BLaER1 treated with 17β-estradiol and CSF1 and Interleukin-3, amounts not matched to agents 10 nM and 100 nM (cell line): ENCODE measurements at regions not wholly inside any gene's neighbourhood (a gene's known extent, or its start where the extent isn't known, plus 50 kb on each side); places are given as distances from the start of the nearest gene placed in this dataset.

Experiments
- H3K27ac ChIP-seq, 11 experiments: shearing (Covaris generic); formaldehyde crosslinking; 2 replicates each; pipeline ENCODE4 v1.8.1; 2022
- H3K27me3 ChIP-seq, 11 experiments: shearing (Covaris generic); formaldehyde crosslinking; 2 replicates each; pipeline ENCODE4 v1.8.1; 2022
- H3K36me3 ChIP-seq, 11 experiments: shearing (Covaris generic); formaldehyde crosslinking; 2 replicates each; pipeline ENCODE4 v1.8.1; 2022
- H3K4me1 ChIP-seq, 10 experiments: shearing (Covaris generic); formaldehyde crosslinking; 2 replicates each; pipeline ENCODE4 v1.8.1; 2022
- H3K4me2 ChIP-seq, 11 experiments: shearing (Covaris generic); formaldehyde crosslinking; 2 replicates each; pipeline ENCODE4 v1.8.1; 2022
- H3K4me3 ChIP-seq, 10 experiments: shearing (Covaris generic); formaldehyde crosslinking; 2 replicates each; pipeline ENCODE4 v1.8.1; 2022
- H3K9ac ChIP-seq, 11 experiments: shearing (Covaris generic); formaldehyde crosslinking; 2 replicates each; pipeline ENCODE4 v1.8.1; 2022
- H3K9me3 ChIP-seq, 11 experiments: shearing (Covaris generic); formaldehyde crosslinking; replicated peaks in 1 of 11; 2 replicates each; pipeline ENCODE4 v1.8.1; 2022
- H4K20me1 ChIP-seq, 11 experiments: shearing (Covaris generic); formaldehyde crosslinking; 2 replicates each; pipeline ENCODE4 v1.8.1; 2022
- Cebpa-rat ChIP-seq, 11 experiments: shearing (Covaris generic); IDR thresholded peaks; 2 replicates each; pipeline ENCODE4 v1.8.1; 2022

- Histone ChIP-seq H3K4me3 (no peak overlapping the region), H3K9ac (no peak overlapping the region), H3K36me3 (no peaks in the 10 kb centered on the region), H3K27me3 (no peaks in the 10 kb centered on the region), H3K9me3 (peaks cover 0 to 6% (median 0%) of the 10 kb centered on the region in 11 experiments; a peak in 2 of 22 replicates), H4K20me1 (no peaks in the 10 kb centered on the region), H3K4me1 (peaks cover 0 to 10% (median 0%) of the 10 kb centered on the region in 10 experiments; a peak in 2 of 20 replicates), H3K4me2 (peak overlapping the region in 1 of 11 experiments; percentile 11; a peak in 1 of 22 replicates), H3K27ac (no peak overlapping the region)
- no peak for TF ChIP-seq Cebpa-rat (IDR thresholded peaks at IDR 0.05)
These were observed 278.1 kb upstream of the CHRNA7 start for GRCh38 chr15:31752065-31752762.

GRCh38 chr15:31752905-31753304, 277.4 kb upstream of the CHRNA7 start:
- Histone ChIP-seq H3K9ac (no peak overlapping the region), H3K4me3 (no peak overlapping the region), H3K27ac (no peak overlapping the region), H3K4me2 (no peak overlapping the region), H3K4me1 (peaks cover 3 to 15% (median 6%) of the 10 kb centered on the region in 10 experiments; a peak in 19 of 20 replicates), H4K20me1 (no peaks in the 10 kb centered on the region), H3K9me3 (peaks cover 0 to 6% (median 0%) of the 10 kb centered on the region in 11 experiments; a peak in 2 of 22 replicates), H3K27me3 (no peaks in the 10 kb centered on the region), H3K36me3 (no peaks in the 10 kb centered on the region)
- no peak for TF ChIP-seq Cebpa-rat (IDR thresholded peaks at IDR 0.05)

DNA sequence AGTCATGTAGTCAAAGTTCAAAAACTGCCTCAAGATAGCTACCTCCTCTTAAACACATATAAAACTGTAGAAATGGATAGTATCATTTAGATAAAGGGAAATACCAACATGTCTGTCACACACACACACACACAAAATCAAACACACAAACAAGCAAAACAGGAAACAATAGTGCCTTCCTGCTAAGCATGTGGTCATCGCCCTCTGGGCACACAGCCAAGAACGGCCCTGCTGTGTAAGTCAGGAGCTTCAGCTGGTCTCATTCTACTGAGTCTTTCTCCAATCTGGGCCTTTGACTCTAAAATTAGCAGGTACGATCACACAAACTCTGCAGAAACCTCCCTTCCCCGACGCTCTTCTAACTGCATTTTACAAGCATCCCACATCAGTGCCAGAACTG, 272.2 kb upstream of the CHRNA7 start:
- Histone ChIP-seq H3K36me3 (no peaks in the 10 kb centered on the region), H4K20me1 (no peaks in the 10 kb centered on the region), H3K4me2 (peak overlapping the region; percentile 41 to 84 (median 63)), H3K4me1 (peaks cover 14 to 20% (median 18%) of the 10 kb centered on the region in 10 experiments), H3K4me3 (no peak overlapping the region), H3K9me3 (peaks cover 0 to 6% (median 0%) of the 10 kb centered on the region in 11 experiments; a peak in 1 of 22 replicates), H3K27me3 (no peaks in the 10 kb centered on the region), H3K9ac (no peak overlapping the region), H3K27ac (peak overlapping the region in 2 of 11 experiments; percentile 4 to 10; a peak in 3 of 22 replicates)
- no peak for TF ChIP-seq Cebpa-rat (IDR thresholded peaks at IDR 0.05)

GRCh38 chr15:31768055-31768454, 262.3 kb upstream of the CHRNA7 start:
- no peak for TF ChIP-seq Cebpa-rat (IDR thresholded peaks at IDR 0.05)
- Histone ChIP-seq H3K27me3 (no peaks in the 10 kb centered on the region), H3K27ac (no peak overlapping the region), H3K36me3 (no peaks in the 10 kb centered on the region), H3K4me2 (no peak overlapping the region), H4K20me1 (no peaks in the 10 kb centered on the region), H3K4me3 (no peak overlapping the region), H3K9me3 (no peaks in the 10 kb centered on the region), H3K9ac (no peak overlapping the region), H3K4me1 (no peaks in the 10 kb centered on the region)

- H4K20me1 ChIP-seq = no peaks in the 10 kb centered on the region
- no peak overlapping the region for H3K27ac ChIP-seq
- no peaks in the 10 kb centered on the region for H3K36me3 ChIP-seq
- H3K4me1 ChIP-seq = no peaks in the 10 kb centered on the region
- no peak overlapping the region for H3K4me2 ChIP-seq
- H3K4me3 ChIP-seq = no peak overlapping the region
- TF ChIP-seq Cebpa-rat (IDR thresholded peaks at IDR 0.05) = no peak
- H3K9me3 ChIP-seq = no peaks in the 10 kb centered on the region
- H3K27me3 ChIP-seq = no peaks in the 10 kb centered on the region
- no peak overlapping the region for H3K9ac ChIP-seq
These were observed 256.3 kb upstream of the CHRNA7 start for GRCh38 chr15:31774045-31774444.

- Histone ChIP-seq H3K4me1 (peaks cover 0 to 6% (median 0%) of the 10 kb centered on the region in 10 experiments; a peak in 6 of 20 replicates), H3K36me3 (no peaks in the 10 kb centered on the region), H3K9me3 (no peaks in the 10 kb centered on the region), H3K27ac (no peak overlapping the region), H3K27me3 (no peaks in the 10 kb centered on the region), H3K4me2 (no peak overlapping the region), H3K4me3 (no peak overlapping the region), H3K9ac (no peak overlapping the region), H4K20me1 (no peaks in the 10 kb centered on the region)
- TF ChIP-seq Cebpa-rat (IDR thresholded peaks at IDR 0.05) = no peak
These were observed 254.3 kb upstream of the CHRNA7 start for GRCh38 chr15:31776039-31776438.

- Histone ChIP-seq H4K20me1 (no peaks in the 10 kb centered on the region), H3K4me3 (no peak overlapping the region), H3K9me3 (no peaks in the 10 kb centered on the region), H3K27ac (no peak overlapping the region), H3K9ac (no peak overlapping the region), H3K36me3 (no peaks in the 10 kb centered on the region), H3K4me2 (no peak overlapping the region), H3K27me3 (no peaks in the 10 kb centered on the region), H3K4me1 (peaks cover 0 to 6% (median 0%) of the 10 kb centered on the region in 10 experiments; a peak in 6 of 20 replicates)
- TF ChIP-seq Cebpa-rat (IDR thresholded peaks at IDR 0.05) = no peak
These were observed 249.1 kb upstream of the CHRNA7 start for GRCh38 chr15:31781261-31781660.

DNA sequence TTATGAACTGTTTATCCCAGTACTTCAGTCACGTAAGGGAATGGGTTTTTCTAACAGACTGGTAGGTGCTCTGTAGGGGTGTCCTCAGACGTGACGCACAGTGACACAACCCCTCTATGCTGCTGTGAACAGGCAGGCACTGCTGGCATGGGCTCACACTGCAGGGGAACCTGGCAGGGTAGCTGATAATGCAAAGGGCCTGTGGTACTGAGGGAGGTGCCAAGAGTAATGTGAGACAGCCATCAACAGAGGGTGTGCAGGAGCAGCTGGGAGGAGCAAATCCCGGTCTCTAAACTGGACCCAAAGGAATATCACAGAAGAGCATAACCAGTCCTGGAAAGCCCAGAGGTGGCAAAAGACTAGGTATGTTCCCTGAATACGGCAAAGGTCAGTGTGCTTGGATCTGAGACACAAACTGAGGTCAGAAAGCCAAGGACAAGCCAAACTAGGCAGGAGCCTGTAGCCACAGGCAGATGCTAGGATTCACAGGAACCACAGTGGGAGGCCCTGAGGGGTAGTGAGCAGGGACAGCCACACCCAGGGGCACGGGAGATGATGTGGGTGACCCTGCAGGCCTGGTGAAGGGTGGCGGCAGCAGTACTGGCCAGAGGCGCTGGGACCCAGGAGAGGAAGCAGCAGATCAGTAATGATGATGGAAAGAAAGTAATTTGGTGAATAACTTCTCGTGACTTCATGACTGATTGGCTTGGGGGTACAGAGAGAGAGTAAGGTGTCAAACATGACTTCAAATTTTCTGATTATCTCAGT, 248.1 kb upstream of the CHRNA7 start:
- TF ChIP-seq Cebpa-rat (IDR thresholded peaks at IDR 0.05) = no peak
- Histone ChIP-seq H3K4me1 (peaks cover 0 to 6% (median 0%) of the 10 kb centered on the region in 10 experiments; a peak in 6 of 20 replicates), H4K20me1 (no peaks in the 10 kb centered on the region), H3K4me2 (no peak overlapping the region), H3K9me3 (no peaks in the 10 kb centered on the region), H3K27me3 (no peaks in the 10 kb centered on the region), H3K9ac (no peak overlapping the region), H3K4me3 (no peak overlapping the region), H3K36me3 (no peaks in the 10 kb centered on the region), H3K27ac (no peak overlapping the region)

DNA sequence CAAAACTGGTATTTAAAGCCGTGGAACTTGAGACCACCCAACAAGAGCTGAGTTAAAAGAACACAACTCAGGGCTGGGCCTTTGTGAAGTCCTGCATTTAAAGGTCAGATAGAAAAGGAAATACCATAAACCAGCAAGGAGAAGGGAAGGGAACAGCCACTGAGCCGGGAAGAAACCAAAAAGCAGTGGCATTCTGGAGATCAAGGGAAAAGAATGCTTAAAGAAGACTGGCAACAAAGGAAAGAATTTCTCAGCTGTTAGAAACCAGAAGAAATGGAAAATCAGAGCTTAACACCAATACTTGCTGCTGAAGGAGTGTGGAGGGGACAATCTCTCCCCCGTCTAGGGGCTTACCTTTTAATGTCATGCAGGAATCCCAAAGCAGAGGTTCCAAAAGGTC, 247.4 kb upstream of the CHRNA7 start:
- Histone ChIP-seq H3K9ac (no peak overlapping the region), H3K36me3 (no peaks in the 10 kb centered on the region), H3K27ac (no peak overlapping the region), H4K20me1 (no peaks in the 10 kb centered on the region), H3K9me3 (no peaks in the 10 kb centered on the region), H3K4me3 (no peak overlapping the region), H3K4me2 (no peak overlapping the region), H3K27me3 (no peaks in the 10 kb centered on the region), H3K4me1 (peaks cover 0 to 6% (median 0%) of the 10 kb centered on the region in 10 experiments; a peak in 6 of 20 replicates)
- TF ChIP-seq Cebpa-rat (IDR thresholded peaks at IDR 0.05) = no peak
